HepG2 (cell line): ENCODE measurements at regions not wholly inside any gene's neighbourhood (a gene's known extent, or its start where the extent isn't known, plus 50 kb on each side); places are given as distances from the start of the nearest gene placed in this dataset.

Experiments
- TF ChIP-seq, protein P1 (sequence below): sonication (generic); formaldehyde crosslinking; IDR thresholded peaks from 2 replicates; pipeline ENCODE4 v1.5.0; 2020; ENCODE audit warnings: mild to moderate bottlenecking, missing genetic modification reagents, moderate library complexity
- TF ChIP-seq, protein P2 (sequence below): IDR thresholded peaks from 2 replicates; pipeline ENCODE4 v1.6.1; 2016

DNA sequence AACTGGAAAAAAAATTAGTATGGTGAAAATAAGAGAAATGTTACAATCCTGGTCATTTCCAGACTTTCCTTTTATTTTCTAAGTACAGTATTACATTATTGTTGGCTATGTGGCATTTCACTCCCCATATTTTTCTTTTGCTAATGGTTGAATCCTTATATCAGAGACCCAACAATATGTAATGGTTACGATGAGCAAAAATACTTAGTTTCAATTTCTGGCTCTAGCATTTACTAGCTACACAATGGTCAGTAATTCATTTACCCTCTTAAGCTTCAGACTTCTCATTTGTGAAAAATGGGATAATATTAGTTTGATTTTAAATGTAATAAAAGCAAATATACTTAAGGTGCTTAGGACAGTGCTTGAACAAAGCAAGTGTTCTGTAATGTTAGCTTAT lies 942.9 kb upstream of the PABPC4L start:
- TF ChIP-seq, protein P1, sequence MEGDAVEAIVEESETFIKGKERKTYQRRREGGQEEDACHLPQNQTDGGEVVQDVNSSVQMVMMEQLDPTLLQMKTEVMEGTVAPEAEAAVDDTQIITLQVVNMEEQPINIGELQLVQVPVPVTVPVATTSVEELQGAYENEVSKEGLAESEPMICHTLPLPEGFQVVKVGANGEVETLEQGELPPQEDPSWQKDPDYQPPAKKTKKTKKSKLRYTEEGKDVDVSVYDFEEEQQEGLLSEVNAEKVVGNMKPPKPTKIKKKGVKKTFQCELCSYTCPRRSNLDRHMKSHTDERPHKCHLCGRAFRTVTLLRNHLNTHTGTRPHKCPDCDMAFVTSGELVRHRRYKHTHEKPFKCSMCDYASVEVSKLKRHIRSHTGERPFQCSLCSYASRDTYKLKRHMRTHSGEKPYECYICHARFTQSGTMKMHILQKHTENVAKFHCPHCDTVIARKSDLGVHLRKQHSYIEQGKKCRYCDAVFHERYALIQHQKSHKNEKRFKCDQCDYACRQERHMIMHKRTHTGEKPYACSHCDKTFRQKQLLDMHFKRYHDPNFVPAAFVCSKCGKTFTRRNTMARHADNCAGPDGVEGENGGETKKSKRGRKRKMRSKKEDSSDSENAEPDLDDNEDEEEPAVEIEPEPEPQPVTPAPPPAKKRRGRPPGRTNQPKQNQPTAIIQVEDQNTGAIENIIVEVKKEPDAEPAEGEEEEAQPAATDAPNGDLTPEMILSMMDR (CRISPR knock-in tag), result no peak
- TF ChIP-seq, protein P2, sequence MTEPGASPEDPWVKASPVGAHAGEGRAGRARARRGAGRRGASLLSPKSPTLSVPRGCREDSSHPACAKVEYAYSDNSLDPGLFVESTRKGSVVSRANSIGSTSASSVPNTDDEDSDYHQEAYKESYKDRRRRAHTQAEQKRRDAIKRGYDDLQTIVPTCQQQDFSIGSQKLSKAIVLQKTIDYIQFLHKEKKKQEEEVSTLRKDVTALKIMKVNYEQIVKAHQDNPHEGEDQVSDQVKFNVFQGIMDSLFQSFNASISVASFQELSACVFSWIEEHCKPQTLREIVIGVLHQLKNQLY (CRISPR knock-in tag), result no peak
